ENCODE measurements at regions not wholly inside any gene's neighbourhood (a gene's known extent, or its start where the extent isn't known, plus 50 kb on each side); places are given as distances from the start of the nearest gene placed in this dataset.

- TF ChIP-seq CTCF (IDR thresholded peaks at IDR 0.05; ENCODE audit: low read depth, low read length) (no peak), EZH2phosphoT487 (IDR thresholded peaks at IDR 0.05; ENCODE audit: low read depth) (no peak)
Measured at GRCh38 chr14:36056845-36057244, 119.7 kb downstream of the PTCSC3 start.

Measured in OCI-LY3 (cell line).